ENCODE measurements at regions not wholly inside any gene's neighbourhood (a gene's known extent, or its start where the extent isn't known, plus 50 kb on each side); places are given as distances from the start of the nearest gene placed in this dataset.
A peak's percentile ranks its signal among the peaks of the same experiment; 100 is the strongest.
"Not testable (repeated sequence)": the region's sequence is repeated elsewhere in the genome, so short reads cannot be mapped to it uniquely, and the experiment has no call there.

DNA sequence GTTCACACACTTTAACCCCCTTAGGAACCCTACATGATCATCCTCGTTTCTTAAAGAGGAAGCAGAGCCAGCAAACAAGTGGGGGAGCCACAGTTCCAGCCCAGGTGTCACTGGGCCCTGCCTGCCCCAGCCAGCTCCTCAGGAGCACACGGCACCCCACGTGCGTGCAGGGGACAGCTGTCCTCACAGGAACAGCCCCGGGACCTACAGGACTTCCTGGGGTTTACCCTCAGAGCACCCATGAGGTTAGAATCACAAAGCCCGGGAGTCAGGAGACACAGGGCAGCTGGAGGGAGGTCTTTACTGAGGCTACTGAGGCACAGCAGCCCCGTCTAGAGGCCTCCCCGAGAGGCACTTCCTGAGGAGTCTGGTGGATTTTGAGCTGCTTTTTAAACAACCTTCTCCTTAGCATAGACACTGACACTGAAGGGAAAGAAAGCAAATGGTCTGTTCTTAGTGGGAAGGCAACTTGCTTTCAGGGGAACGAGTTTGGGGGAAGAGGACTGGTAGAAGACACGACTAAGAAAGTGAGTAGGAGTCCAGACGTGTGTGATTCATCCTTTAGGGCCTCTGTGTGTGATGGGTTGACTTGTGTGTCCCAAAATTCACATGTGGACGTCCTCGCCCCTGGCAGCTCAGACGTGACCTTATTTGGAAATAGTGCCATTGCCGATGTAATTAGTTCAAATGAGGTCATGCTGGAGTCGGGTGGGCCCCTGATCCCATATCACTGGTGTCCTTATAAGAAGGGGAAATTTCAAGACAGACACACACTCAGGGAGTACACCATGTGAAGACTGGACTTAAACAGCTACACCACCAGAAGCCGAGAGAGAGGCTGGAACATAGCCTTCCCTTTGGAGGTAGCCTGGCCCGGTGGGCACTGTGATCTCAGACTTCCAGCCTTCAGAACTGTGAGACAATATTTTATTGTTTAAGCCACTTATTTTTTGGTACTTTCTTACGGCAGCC lies 278.4 kb upstream of the PLGLB2 start:
- H3K27ac ChIP-seq; DNase-seq (ENCODE audit: low read depth, low spot score): not testable (repeated sequence)

GRCh38 chr2:87470381-87471380 lies 277.2 kb upstream of the PLGLB2 start:
- not testable (repeated sequence) for DNase-seq (ENCODE audit: low read depth, low spot score); H3K27ac ChIP-seq

GRCh38 chr2:87471478-87471877 lies 276.4 kb upstream of the PLGLB2 start:
- H3K27ac ChIP-seq; DNase-seq (ENCODE audit: low read depth, low spot score): not testable (repeated sequence)

GRCh38 chr2:87476223-87476872 lies 271.5 kb upstream of the PLGLB2 start:
- H3K27ac ChIP-seq; DNase-seq (ENCODE audit: low read depth, low spot score): not testable (repeated sequence)

DNA sequence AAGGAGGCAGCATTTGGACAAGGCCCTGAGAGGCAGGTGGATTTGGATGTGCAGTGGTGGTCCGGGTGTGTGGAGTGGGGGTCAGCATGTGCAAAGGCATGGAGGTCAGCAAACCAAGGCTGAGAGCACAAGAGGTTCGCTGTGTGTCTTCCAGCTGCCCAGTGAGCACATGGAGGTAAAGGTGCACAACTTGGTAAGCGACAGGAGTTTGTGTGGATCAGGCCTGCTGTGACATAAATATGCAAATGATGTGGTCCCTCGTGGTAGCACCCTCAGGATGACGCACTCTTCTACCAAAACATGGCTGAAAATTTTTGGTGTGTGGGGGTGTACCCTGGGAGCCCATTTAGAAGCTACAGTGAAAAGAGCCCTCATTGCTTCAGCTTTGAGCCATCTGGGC lies 271.0 kb upstream of the PLGLB2 start:
- not testable (repeated sequence) for H3K27ac ChIP-seq; DNase-seq (ENCODE audit: low read depth, low spot score)

DNA sequence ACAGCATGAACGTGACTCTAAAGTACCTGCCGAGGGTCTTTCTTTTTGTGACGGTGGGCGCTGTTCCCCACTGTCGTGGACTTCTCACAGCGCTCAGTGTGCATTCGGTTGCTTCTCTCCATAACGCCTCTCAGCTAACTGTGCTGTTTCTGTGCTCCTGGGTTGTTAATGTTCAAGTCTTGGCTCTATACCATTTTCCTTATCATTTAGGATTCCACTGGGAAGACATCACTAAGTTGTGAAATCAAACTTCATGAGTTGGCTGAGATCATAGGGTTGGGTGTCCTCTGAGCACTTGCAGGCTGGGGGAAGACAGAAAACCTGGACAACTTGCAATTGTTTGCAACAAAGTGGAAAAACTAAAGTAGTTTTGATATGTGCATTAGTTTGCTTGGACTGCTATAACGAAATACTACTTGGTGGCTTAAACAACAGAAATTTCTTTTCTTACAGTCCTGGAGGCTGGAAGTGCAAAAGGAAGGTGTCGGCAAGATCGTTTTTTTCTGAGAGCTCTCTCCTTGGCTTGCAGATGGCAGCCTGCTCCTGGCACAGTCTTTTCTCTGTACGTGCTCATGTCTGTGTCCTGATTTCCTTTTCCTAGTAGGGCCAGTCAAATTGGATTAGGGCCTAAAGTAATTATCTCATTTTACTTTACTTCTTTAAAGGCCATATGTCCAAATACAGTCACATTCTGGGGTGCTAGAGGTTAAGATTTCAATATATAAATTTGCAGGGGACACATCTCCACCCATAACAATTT lies 270.0 kb upstream of the PLGLB2 start:
- not testable (repeated sequence) for H3K27ac ChIP-seq

GRCh38 chr2:87478911-87479310 lies 269.0 kb upstream of the PLGLB2 start:
- DNase-seq (ENCODE audit: low read depth, low spot score); H3K27ac ChIP-seq: not testable (repeated sequence)

More for the DNA sequence above, 270.0 kb upstream of the PLGLB2 start:
- not testable (repeated sequence) for DNase-seq (ENCODE audit: low read depth, low spot score)

- peak overlapping the region; percentile 35 for H3K27ac ChIP-seq
- DNase-seq (ENCODE audit: low read depth, low spot score) = peak; percentile 12
Measured at GRCh38 chr2:87483093-87483680, 264.7 kb upstream of the PLGLB2 start.

DNA sequence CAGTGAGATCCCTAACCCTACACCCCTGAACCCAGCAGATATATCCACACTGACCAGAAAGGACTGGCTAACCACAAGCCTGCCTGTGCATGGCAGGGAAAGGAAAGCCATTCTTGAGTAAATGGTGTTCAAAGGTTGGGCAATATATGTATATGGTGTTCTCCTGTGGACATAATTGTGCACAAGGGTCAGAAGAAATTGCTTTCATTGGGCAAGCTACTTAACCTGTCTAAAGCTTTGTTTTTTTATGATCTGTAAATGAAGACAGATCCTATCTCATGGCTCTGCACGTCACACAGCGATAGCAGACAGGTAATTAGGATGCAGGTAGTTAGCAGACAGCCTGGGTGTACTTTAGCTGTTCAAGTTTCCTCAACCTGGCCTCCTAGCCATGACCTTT lies 263.5 kb upstream of the PLGLB2 start:
- H3K27ac ChIP-seq; DNase-seq (ENCODE audit: low read depth, low spot score): not testable (repeated sequence)

DNA sequence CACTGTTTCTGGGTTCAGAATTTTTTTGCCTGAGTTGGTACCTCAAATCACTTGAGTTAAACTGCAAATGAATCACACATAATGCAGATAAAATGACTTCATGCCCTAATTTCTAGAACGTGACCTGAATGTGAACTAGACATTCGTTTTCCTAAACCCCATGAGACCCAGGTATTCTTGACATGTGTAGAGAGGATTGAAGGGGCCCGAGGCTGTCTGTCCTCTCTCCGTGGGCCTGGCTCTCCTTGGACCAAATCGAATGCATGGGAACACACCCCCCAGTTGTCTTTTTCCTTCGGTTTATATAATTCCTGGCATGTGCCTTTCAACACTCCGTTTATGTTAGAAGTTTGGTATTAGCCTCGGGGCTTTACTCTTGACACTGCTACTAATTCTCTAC lies 262.4 kb upstream of the PLGLB2 start:
- not testable (repeated sequence) for H3K27ac ChIP-seq; DNase-seq (ENCODE audit: low read depth, low spot score)

DNA sequence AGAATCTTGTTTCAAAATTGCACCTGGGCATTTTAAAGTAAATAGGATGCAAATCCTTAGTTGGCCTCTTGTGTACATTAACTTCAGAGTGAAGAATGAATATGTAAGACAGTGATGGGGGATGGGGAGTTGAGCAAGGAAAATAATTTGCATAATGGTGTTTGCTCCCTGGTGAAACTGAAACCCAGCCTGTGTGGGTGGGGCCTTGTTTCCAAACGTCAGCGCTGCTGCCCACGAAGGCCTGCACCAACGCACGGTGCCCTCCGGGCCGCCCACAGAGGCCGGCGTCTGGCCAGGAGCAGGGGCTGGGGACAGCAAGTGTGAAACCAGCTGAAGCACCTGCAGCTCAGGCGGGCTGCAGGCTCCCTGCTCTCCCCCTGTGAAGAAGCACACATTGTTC lies 262.0 kb upstream of the PLGLB2 start:
- H3K27ac ChIP-seq; DNase-seq (ENCODE audit: low read depth, low spot score): not testable (repeated sequence)

- H3K27ac ChIP-seq; DNase-seq (ENCODE audit: low read depth, low spot score): not testable (repeated sequence)
Measured at GRCh38 chr2:87486413-87486812, 261.5 kb upstream of the PLGLB2 start.

- H3K27ac ChIP-seq; DNase-seq (ENCODE audit: low read depth, low spot score): not testable (repeated sequence)
Measured at GRCh38 chr2:87488021-87488420, 259.9 kb upstream of the PLGLB2 start.

DNA sequence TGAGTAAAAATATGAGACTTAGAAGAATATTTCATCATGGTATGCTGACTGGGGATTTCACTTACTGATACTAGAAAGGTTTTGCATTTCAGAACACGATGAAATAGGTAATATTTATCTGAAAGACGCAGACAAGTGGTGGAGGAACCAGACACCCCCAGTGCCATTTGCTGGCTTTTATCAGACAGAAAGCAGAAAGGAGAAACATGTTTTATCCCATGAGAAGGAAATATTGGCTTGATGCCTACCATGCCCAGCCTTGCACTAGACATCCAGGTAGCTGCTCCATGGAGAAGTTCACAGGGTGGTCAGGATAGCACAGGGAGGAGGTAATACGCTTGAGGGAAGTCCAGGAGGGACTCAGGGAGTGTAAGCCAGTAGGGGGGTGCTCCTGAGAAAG lies 258.9 kb upstream of the PLGLB2 start:
- not testable (repeated sequence) for H3K27ac ChIP-seq; DNase-seq (ENCODE audit: low read depth, low spot score)

DNA sequence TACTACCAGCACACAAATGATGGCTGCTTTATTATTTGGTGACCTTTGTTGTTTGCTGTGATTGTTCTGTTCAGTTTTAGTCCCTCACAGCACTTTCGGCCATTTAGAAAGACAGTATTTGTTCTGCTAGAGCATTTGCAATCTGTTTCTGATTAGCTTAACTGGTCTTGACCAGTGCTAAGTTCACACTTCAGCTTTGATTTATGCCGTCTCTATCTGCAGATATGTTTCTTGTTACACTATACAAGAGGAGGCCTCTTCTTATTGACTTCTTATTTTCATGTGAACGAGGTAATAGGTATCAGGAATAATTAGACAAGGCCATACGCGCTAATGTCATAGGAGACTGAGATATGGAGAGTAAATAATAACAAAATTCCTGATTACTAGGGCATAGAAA lies 253.0 kb upstream of the PLGLB2 start:
- not testable (repeated sequence) for DNase-seq (ENCODE audit: low read depth, low spot score)
- peak overlapping the region; percentile 32 for H3K27ac ChIP-seq

GRCh38 chr2:87495455-87495854 lies 252.4 kb upstream of the PLGLB2 start:
- DNase-seq (ENCODE audit: low read depth, low spot score) = not testable (repeated sequence)
- H3K27ac ChIP-seq = peak overlapping the region; percentile 32

DNA sequence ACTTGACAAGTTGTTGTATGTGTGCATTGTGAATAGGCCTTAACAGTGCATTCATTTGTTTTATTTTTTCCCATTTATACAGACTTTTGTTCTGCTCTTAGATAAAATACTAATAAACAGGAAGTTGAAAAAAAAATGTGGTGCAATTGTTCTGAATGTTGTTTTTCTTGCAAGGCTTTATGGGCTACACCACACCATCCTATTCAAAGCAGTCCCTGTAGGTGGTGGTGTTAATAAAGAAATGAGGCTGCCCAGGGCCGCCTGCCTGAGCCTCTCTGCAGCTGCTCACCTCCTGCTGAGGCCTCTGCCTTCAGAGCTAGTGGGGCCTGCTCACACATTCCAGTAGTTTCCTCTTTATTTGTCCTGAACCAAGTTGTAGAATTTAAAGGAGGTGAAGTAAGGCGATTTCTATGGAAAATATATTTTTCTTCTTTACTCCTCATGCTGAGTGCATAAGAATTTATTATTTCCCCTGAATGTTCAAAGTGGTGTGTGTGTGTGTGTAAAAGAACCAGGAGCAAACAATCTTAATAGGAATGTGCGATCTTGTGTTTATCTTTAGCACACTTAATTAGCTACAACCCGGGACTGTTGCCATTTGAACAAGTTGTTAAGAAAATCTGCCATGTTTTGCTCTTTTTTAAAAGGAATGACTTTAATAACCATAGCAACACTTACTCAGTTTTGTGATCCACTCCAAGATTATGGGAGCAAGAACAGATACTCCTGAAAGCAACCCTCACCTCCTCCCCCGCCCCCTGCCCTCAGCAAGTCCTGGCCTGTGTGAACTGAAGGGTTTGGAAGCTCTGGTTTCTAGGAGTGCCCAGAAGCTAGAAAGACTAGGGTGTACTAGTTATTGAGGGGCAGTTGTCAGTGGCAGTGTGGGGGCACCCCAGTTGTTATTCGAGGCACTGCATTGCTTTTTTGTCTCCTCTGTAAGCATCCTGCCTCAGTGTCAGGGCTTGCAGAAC lies 251.6 kb upstream of the PLGLB2 start:
- H3K27ac ChIP-seq = peak overlapping the region; percentile 32
- DNase-seq (ENCODE audit: low read depth, low spot score) = not testable (repeated sequence)

GRCh38 chr2:87497135-87497534 lies 250.8 kb upstream of the PLGLB2 start:
- not testable (repeated sequence) for H3K27ac ChIP-seq; DNase-seq (ENCODE audit: low read depth, low spot score)
